ENCODE measurements at regions not wholly inside any gene's neighbourhood (a gene's known extent, or its start where the extent isn't known, plus 50 kb on each side); places are given as distances from the start of the nearest gene placed in this dataset.

DNA sequence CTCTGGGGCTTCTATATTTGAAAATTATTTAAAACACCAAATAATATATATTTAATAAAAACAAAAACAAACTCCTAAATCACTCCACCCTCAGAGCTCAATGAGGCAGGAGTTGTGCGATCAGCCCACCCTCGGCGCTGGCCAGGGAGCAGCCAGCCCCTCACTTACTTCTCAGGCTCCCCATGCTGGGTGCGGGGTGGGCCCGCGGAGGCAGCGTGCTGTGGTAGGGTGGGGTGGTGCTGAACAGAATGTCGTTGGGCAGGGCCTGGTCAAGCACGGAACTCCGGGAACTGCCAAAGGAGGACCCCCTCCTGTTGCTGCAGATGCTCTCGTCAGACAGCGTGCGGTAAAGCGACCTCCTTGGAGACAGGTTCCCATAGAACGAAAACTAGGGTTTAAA is 204.5 kb downstream of the SIPA1L2 start:
- TF ChIP-seq, protein P1, sequence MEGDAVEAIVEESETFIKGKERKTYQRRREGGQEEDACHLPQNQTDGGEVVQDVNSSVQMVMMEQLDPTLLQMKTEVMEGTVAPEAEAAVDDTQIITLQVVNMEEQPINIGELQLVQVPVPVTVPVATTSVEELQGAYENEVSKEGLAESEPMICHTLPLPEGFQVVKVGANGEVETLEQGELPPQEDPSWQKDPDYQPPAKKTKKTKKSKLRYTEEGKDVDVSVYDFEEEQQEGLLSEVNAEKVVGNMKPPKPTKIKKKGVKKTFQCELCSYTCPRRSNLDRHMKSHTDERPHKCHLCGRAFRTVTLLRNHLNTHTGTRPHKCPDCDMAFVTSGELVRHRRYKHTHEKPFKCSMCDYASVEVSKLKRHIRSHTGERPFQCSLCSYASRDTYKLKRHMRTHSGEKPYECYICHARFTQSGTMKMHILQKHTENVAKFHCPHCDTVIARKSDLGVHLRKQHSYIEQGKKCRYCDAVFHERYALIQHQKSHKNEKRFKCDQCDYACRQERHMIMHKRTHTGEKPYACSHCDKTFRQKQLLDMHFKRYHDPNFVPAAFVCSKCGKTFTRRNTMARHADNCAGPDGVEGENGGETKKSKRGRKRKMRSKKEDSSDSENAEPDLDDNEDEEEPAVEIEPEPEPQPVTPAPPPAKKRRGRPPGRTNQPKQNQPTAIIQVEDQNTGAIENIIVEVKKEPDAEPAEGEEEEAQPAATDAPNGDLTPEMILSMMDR (IDR thresholded peaks at IDR 0.05): no peak
- no peak for TF ChIP-seq POLR2A (IDR thresholded peaks at IDR 0.05)
